ENCODE measurements at regions not wholly inside any gene's neighbourhood (a gene's known extent, or its start where the extent isn't known, plus 50 kb on each side); places are given as distances from the start of the nearest gene placed in this dataset.

DNA sequence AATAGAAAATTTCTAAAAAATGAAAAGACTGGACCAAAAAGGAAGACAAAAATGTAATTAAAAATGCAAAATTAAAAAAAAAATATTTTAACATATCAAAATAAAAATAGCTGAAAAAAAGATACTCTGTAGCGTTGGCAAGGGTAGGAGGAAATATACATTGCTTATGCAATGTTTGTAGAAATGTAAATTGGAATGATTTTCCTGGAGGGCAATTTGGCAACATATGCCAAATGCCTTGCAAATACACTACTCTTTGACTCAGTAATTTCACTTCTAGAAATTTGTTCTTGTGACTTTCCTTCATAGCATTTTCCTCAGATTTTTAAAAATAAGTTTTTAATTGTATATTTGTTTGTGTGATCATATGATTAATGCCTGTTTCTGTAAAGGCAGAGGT, 296.6 kb downstream of the ZNF621 start:
- intact Hi-C loops (cut with micrococcal nuclease), result no loop called here
- H4K20me1 ChIP-seq (replicated peaks; ENCODE audit: control insufficient read depth, insufficient read depth, low read length), result no peaks in the 10 kb centered on the region
- no peaks in the 10 kb centered on the region for H3K4me1 ChIP-seq (replicated peaks in 1 of 2; ENCODE audit: control insufficient read depth in 2 of 2, insufficient read depth in 2 of 2, low read length in 2 of 2)
- H3K27ac ChIP-seq (ENCODE audit: extremely low read depth, low read depth, low read length), result no peak overlapping the region
- ATAC-seq (no peak), DNase-seq (ENCODE audit: extremely low read depth in 1 of 4, low spot score in 3 of 4) (no peak), FAIRE-seq (no peak)
- POLR2A ChIA-PET, result interaction anchor here (0.6 kb wide), 1 partner anchor 773 kb away, joined by 4 read pairs; no protein-coding TSS in a partner anchor
- CTCF ChIA-PET (ENCODE audit: low intra/inter-chr PET ratio), result no interaction called here
- H3K27me3 ChIP-seq (ENCODE audit: control insufficient read depth in 2 of 2, insufficient read depth in 2 of 2, low read length in 2 of 2), result no peaks in the 10 kb centered on the region; a peak in 1 of 5 replicates
- TF ChIP-seq KLF13 (tag; IDR thresholded peaks at IDR 0.05; ENCODE audit: borderline replicate concordance, low read depth) (no peak), CBX5 (IDR thresholded peaks at IDR 0.05; ENCODE audit: borderline replicate concordance, low read depth) (no peak), NFRKB (IDR thresholded peaks at IDR 0.05; ENCODE audit: low read depth) (no peak), CBFA2T3 (IDR thresholded peaks at IDR 0.05) (no peak), ELF2 (CRISPR knock-in tag; IDR thresholded peaks at IDR 0.05) (no peak), ZNF232 (CRISPR knock-in tag; IDR thresholded peaks at IDR 0.05) (no peak)
- TF ChIP-seq, protein P1, sequence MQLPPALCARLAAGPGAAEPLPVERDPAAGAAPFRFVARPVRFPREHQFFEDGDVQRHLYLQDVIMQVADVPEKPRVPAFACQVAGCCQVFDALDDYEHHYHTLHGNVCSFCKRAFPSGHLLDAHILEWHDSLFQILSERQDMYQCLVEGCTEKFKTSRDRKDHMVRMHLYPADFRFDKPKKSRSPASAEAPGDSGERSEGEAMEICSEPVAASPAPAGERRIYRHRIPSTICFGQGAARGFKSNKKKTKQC (CRISPR knock-in tag; IDR thresholded peaks at IDR 0.05), result no peak
- TF ChIP-seq, protein P2, sequence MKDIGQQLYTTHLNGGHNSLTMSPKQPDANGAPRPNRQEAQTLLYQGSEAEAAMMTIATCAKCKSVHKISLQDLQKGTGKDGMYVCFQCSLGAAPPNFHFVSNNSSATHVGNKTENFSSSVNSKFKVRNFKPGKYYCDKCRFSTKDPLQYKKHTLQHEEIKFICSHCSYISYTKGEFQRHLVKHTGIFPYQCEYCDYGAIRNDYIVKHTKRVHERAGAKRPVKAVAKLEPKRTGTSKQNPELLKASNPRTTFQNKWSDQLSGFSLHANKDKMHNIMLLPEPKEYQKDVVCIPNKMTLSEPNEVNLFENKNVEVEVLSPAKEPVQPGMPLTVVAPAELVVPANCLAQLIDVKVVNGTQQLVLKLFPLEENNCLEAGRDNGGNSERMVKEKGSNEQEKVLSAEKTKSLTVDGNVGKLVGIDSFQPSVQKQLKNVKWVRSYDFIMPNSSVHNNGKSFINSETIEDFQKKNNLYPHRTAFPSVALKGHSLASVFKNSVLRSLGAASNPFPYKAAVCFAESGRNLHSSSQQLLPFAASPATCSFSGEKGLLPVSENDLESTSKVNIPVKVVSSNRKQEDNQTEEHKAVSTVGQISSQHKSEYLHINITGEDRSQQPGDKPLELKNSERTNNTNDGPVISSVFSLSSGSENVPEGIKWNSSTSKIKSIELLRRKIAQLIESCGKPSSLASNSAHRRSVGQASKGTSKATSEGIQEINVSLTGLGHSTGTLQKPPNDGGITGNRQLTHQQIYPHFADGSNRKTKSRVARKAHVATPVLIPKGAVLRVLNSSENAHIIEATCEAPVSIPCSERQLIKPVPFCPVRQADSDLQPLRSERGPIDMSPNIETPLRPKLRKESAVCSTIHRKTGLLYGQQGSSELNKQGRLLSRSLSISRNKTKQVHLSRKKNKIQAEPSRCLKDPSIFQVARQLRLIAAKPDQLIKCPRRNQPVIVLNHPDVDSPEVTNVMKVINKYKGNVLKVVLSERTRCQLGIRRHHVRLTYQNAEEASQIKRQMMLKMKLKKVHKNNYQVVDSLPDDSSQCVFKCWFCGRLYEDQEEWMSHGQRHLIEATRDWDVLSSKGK (CRISPR knock-in tag; IDR thresholded peaks at IDR 0.05), result no peak
- no peaks in the 10 kb centered on the region for H3K9me3 ChIP-seq (replicated peaks; ENCODE audit: control insufficient read depth, insufficient read depth, low read depth, low read length)
- no peak overlapping the region for H3K4me2 ChIP-seq (ENCODE audit: insufficient read depth, low read length)
- WGBS (ENCODE audit: insufficient coverage, low coverage, missing lambda C conversion rate), result 0% methylated on average over 1 of the region's 1 CpG
- no peaks in the 10 kb centered on the region for H3K79me2 ChIP-seq (ENCODE audit: control insufficient read depth, insufficient read depth, low read length)
- H3K9ac ChIP-seq (ENCODE audit: insufficient read depth in 1 of 2, low read depth in 2 of 2, low read length in 2 of 2), result no peak overlapping the region
- no peak overlapping the region for H3K4me3 ChIP-seq
- H3K36me3 ChIP-seq (ENCODE audit: control insufficient read depth, insufficient read depth, low read length), result no peaks in the 10 kb centered on the region
- no peaks in the 10 kb centered on the region for H3K9me1 ChIP-seq (ENCODE audit: control insufficient read depth, insufficient read depth, low read length)
- H2AFZ ChIP-seq (ENCODE audit: low read depth, low read length), result no peak overlapping the region
- no TSS peak for BruUV-seq (replicated peaks)
- in situ Hi-C loops (cut with MboI), result no loop called here
